ENCODE measurements at regions not wholly inside any gene's neighbourhood (a gene's known extent, or its start where the extent isn't known, plus 50 kb on each side); places are given as distances from the start of the nearest gene placed in this dataset.
"Not testable (repeated sequence)": the region's sequence is repeated elsewhere in the genome, so short reads cannot be mapped to it uniquely, and the experiment has no call there.

DNA sequence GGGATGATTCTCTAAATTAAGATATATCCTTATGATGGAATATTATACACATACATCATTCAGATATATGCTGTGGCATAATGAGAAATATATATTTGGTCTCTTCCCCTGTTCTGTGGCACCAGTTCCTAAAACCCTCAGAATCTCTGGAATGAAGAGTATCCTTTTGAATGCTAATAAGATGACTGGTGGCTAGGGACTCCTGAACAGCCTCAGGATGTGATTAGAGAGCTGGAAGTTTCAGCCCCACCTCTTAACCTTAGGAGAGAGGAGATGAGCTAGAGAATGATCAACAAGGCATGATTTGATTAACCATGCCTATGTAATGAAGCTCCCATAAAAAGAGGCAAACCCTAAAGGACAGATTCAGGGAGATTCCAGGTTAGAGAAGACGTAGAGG, 632.0 kb downstream of the IQCM start:
- no peak overlapping the region for H3K4me2 ChIP-seq (replicated peaks; ENCODE audit: low read depth, low read length, poor library complexity, severe bottlenecking)
- no peak overlapping the region for H3K9ac ChIP-seq (ENCODE audit: low read length)
- H3K4me3 Mint-ChIP-seq: no peak overlapping the region
- no peak overlapping the region for H3K27ac Mint-ChIP-seq
- no peak overlapping the region for H3K4me3 ChIP-seq (ENCODE audit: control extremely low read depth in 1 of 5, extremely low read depth in 1 of 5, insufficient read depth in 1 of 5, low read depth in 2 of 5, low read length in 4 of 5)
- no peaks in the 10 kb centered on the region for H3K27me3 Mint-ChIP-seq
- no peaks in the 10 kb centered on the region for H3K27me3 ChIP-seq (replicated peaks in 1 of 4; ENCODE audit: control extremely low read depth in 1 of 4, control insufficient read depth in 3 of 4, insufficient read depth in 4 of 4, low read length in 3 of 4)
- no peaks in the 10 kb centered on the region for H3K4me1 ChIP-seq (ENCODE audit: control insufficient read depth in 2 of 2, insufficient read depth in 2 of 2, low read length in 2 of 2)
- ChIA-PET POLR2A (no interaction called here), CTCF (no interaction called here)
- peaks cover 4% of the 10 kb centered on the region for H3K9me3 Mint-ChIP-seq (ENCODE audit: insufficient read depth)
- no peaks in the 10 kb centered on the region for H3K9me3 ChIP-seq (ENCODE audit: control extremely low read depth in 1 of 3, control insufficient read depth in 2 of 3, insufficient read depth in 1 of 3, low read length in 2 of 3)
- no peaks in the 10 kb centered on the region for H4K20me1 ChIP-seq (ENCODE audit: control insufficient read depth, insufficient read depth, low read length, poor library complexity, severe bottlenecking)
- ATAC-seq (ENCODE audit: low read depth) (no peak), DNase-seq (no peak)
- H3K36me3 ChIP-seq (replicated peaks in 1 of 2; ENCODE audit: control extremely low read depth in 1 of 2, control insufficient read depth in 1 of 2, extremely low read depth in 1 of 2, insufficient read depth in 2 of 2, low read length in 1 of 2): no peaks in the 10 kb centered on the region
- H3K27ac ChIP-seq (ENCODE audit: low read length in 2 of 2): no peak overlapping the region
- H3K4me1 Mint-ChIP-seq: no peaks in the 10 kb centered on the region
- no CpG with 5 or more reads among the region's 1 CpG for WGBS (ENCODE audit: insufficient coverage)
- TF ChIP-seq, protein P1, sequence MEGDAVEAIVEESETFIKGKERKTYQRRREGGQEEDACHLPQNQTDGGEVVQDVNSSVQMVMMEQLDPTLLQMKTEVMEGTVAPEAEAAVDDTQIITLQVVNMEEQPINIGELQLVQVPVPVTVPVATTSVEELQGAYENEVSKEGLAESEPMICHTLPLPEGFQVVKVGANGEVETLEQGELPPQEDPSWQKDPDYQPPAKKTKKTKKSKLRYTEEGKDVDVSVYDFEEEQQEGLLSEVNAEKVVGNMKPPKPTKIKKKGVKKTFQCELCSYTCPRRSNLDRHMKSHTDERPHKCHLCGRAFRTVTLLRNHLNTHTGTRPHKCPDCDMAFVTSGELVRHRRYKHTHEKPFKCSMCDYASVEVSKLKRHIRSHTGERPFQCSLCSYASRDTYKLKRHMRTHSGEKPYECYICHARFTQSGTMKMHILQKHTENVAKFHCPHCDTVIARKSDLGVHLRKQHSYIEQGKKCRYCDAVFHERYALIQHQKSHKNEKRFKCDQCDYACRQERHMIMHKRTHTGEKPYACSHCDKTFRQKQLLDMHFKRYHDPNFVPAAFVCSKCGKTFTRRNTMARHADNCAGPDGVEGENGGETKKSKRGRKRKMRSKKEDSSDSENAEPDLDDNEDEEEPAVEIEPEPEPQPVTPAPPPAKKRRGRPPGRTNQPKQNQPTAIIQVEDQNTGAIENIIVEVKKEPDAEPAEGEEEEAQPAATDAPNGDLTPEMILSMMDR (IDR thresholded peaks at IDR 0.05): no peak
- no peak for TF ChIP-seq EZH2 (IDR thresholded peaks at IDR 0.05; ENCODE audit: borderline replicate concordance, insufficient read depth, low read depth, low read length, poor library complexity, severe bottlenecking)
- intact Hi-C loops (cut with micrococcal nuclease): no loop called here
- no peaks in the 10 kb centered on the region for H3K79me2 ChIP-seq (ENCODE audit: control insufficient read depth, insufficient read depth, low read length)
- H2AFZ ChIP-seq (ENCODE audit: insufficient read depth, low read depth, low read length, poor library complexity, severe bottlenecking): no peak overlapping the region

DNA sequence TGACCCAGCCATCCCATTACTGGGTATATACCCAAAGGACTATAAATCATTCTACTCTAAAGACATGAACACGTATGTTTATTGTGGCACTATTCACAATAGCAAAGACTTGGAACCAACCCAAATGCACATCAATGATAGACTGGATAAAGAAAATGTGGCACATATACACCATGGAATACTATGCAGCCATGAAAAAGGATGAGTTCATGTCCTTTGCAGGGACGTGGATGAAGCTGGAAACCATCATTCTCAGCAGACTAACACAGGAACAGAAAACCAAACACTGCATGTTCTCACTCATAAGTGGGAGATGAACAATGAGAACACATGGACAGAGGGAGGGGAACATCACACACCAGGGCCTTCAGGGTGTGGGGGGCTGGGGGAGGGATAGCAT, 634.2 kb downstream of the IQCM start:
- H3K9me3 ChIP-seq (ENCODE audit: control extremely low read depth in 1 of 3, control insufficient read depth in 2 of 3, insufficient read depth in 1 of 3, low read length in 2 of 3); H3K36me3 ChIP-seq (replicated peaks in 1 of 2; ENCODE audit: control extremely low read depth in 1 of 2, control insufficient read depth in 1 of 2, extremely low read depth in 1 of 2, insufficient read depth in 2 of 2, low read length in 1 of 2); ATAC-seq (ENCODE audit: low read depth); DNase-seq; H3K79me2 ChIP-seq (ENCODE audit: control insufficient read depth, insufficient read depth, low read length); intact Hi-C loops (cut with micrococcal nuclease); H3K9ac ChIP-seq (ENCODE audit: low read length); H4K20me1 ChIP-seq (ENCODE audit: control insufficient read depth, insufficient read depth, low read length, poor library complexity, severe bottlenecking); H3K27me3 ChIP-seq (replicated peaks in 1 of 4; ENCODE audit: control extremely low read depth in 1 of 4, control insufficient read depth in 3 of 4, insufficient read depth in 4 of 4, low read length in 3 of 4); H3K27me3 Mint-ChIP-seq; H3K9me3 Mint-ChIP-seq (ENCODE audit: insufficient read depth); H3K4me2 ChIP-seq (replicated peaks; ENCODE audit: low read depth, low read length, poor library complexity, severe bottlenecking); H3K27ac Mint-ChIP-seq; H3K4me1 ChIP-seq (ENCODE audit: control insufficient read depth in 2 of 2, insufficient read depth in 2 of 2, low read length in 2 of 2); H3K4me3 Mint-ChIP-seq; H3K27ac ChIP-seq (ENCODE audit: low read length in 2 of 2); H2AFZ ChIP-seq (ENCODE audit: insufficient read depth, low read depth, low read length, poor library complexity, severe bottlenecking); H3K4me3 ChIP-seq (ENCODE audit: control extremely low read depth in 1 of 5, extremely low read depth in 1 of 5, insufficient read depth in 1 of 5, low read depth in 2 of 5, low read length in 4 of 5); POLR2A ChIA-PET; CTCF ChIA-PET; H3K4me1 Mint-ChIP-seq: not testable (repeated sequence)
- no CpG with 5 or more reads among the region's 2 CpGs for WGBS (ENCODE audit: insufficient coverage)

Measured in B cell (primary cell).